ENCODE measurements at regions not wholly inside any gene's neighbourhood (a gene's known extent, or its start where the extent isn't known, plus 50 kb on each side); places are given as distances from the start of the nearest gene placed in this dataset.

DNA sequence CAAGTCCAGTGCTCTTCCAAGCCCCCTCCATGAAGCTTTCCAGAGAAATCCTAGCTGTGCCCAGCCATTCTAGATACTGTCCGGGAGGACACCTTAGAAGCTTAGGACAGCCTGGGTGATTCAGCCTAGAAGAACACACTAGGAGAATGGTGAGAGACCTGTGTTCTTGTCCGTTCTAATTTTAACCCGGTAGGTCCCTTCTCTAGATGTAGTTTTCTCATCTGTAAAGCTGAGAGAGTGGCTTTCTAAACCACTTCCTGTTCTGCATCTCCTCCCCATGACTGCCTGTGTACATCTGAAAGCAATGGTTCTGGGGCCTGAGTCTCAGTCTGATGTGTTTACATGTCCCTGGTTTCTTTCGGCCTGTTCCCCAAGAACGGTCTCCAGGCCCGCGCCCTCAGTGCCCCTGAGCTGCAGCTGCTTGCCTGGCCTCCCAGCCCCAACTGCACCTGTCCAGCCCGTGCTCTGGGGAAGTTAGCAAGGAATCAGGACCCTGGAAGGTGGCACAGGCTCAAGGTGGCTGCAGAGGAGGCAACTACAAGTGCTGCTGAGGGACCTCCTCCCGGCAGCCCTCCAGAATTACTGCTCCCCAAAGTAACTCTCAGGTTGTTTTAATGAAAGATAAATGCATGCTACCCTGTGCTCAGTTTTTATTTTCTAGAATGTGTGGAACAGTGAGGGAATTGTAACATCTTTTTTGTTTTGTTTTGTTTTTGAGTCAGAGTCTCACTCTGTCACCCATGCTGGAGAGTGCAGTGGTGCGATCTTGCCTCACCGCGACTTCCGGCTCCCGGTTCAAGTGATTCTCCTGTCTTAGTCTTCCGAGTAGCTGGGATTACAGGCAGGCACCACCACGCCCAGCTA is 105.9 kb downstream of the LBH start:
- Mint-ChIP-seq H3K9me3 (ENCODE audit: unreplicated experiment) (peaks cover 8% of the 10 kb centered on the region), H3K36me3 (ENCODE audit: low read depth, unreplicated experiment) (peaks cover 3% of the 10 kb centered on the region), H3K4me1 (ENCODE audit: low read depth, unreplicated experiment) (peaks cover 10% of the 10 kb centered on the region), H3K4me3 (ENCODE audit: unreplicated experiment) (no peak overlapping the region), H3K27ac (ENCODE audit: unreplicated experiment) (no peak overlapping the region), H3K27me3 (ENCODE audit: low read depth, unreplicated experiment) (no peaks in the 10 kb centered on the region)
- H3K4me2 ChIP-seq (ENCODE audit: low read length), result no peak overlapping the region
- no peaks in the 10 kb centered on the region for H4K20me1 ChIP-seq (ENCODE audit: insufficient read depth, low read length)
- no peak for TF ChIP-seq EZH2 (IDR thresholded peaks at IDR 0.05; ENCODE audit: insufficient read depth, low read length)
- TF ChIP-seq, protein P1, sequence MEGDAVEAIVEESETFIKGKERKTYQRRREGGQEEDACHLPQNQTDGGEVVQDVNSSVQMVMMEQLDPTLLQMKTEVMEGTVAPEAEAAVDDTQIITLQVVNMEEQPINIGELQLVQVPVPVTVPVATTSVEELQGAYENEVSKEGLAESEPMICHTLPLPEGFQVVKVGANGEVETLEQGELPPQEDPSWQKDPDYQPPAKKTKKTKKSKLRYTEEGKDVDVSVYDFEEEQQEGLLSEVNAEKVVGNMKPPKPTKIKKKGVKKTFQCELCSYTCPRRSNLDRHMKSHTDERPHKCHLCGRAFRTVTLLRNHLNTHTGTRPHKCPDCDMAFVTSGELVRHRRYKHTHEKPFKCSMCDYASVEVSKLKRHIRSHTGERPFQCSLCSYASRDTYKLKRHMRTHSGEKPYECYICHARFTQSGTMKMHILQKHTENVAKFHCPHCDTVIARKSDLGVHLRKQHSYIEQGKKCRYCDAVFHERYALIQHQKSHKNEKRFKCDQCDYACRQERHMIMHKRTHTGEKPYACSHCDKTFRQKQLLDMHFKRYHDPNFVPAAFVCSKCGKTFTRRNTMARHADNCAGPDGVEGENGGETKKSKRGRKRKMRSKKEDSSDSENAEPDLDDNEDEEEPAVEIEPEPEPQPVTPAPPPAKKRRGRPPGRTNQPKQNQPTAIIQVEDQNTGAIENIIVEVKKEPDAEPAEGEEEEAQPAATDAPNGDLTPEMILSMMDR (IDR thresholded peaks at IDR 0.05; ENCODE audit: insufficient read depth, low read depth, low read length), result no peak
- no peak overlapping the region for H3K27ac ChIP-seq (ENCODE audit: low read depth, low read length)
- H3K27me3 ChIP-seq (ENCODE audit: insufficient read depth, low read length), result no peaks in the 10 kb centered on the region
- H3K9me3 ChIP-seq (ENCODE audit: insufficient read depth, low read depth, low read length), result no peaks in the 10 kb centered on the region
- no peaks in the 10 kb centered on the region for H3K4me1 ChIP-seq (ENCODE audit: insufficient read depth, low read length)
- no peak overlapping the region for H2AFZ ChIP-seq (ENCODE audit: low read depth, low read length)
- H3K36me3 ChIP-seq (ENCODE audit: insufficient read depth, low read length), result no peaks in the 10 kb centered on the region
- FAIRE-seq (no peak), DNase-seq (ENCODE audit: low read depth) (peak; percentile 9)
- no peak overlapping the region for H3K9ac ChIP-seq (ENCODE audit: low read length)
- no peak overlapping the region for H3K4me3 ChIP-seq (ENCODE audit: insufficient read depth, low read depth, low read length)
- no peaks in the 10 kb centered on the region for H3K79me2 ChIP-seq (ENCODE audit: insufficient read depth, low read length)

DNA sequence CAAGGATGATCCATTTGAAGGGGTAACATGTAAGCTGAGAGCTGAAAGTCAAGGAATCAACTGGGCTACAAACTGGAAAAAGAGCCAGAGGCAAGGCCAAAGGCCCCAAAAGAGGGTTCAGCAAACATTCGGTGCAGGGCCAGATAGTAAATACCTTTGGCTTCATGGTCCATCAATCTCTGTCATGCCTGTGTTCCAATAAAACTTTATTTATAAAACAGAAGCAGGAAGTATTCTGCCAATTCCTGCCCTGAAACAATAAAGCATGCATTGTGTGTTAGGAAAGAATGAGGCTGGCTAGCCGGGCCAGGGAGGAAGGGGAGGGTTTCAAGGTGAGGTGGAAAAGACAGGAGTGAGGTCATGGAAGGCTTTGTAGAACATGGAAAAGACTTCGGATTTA is 107.1 kb downstream of the LBH start:
- FAIRE-seq (no peak), DNase-seq (ENCODE audit: low read depth) (no peak)
- Histone ChIP-seq H3K9me3 (ENCODE audit: insufficient read depth, low read depth, low read length) (no peaks in the 10 kb centered on the region), H2AFZ (ENCODE audit: low read depth, low read length) (no peak overlapping the region), H3K27me3 (ENCODE audit: insufficient read depth, low read length) (no peaks in the 10 kb centered on the region), H3K4me2 (ENCODE audit: low read length) (no peak overlapping the region), H3K9ac (ENCODE audit: low read length) (no peak overlapping the region), H3K36me3 (ENCODE audit: insufficient read depth, low read length) (no peaks in the 10 kb centered on the region), H4K20me1 (ENCODE audit: insufficient read depth, low read length) (no peaks in the 10 kb centered on the region), H3K4me1 (ENCODE audit: insufficient read depth, low read length) (no peaks in the 10 kb centered on the region), H3K27ac (ENCODE audit: low read depth, low read length) (no peak overlapping the region), H3K4me3 (ENCODE audit: insufficient read depth, low read depth, low read length) (no peak overlapping the region), H3K79me2 (ENCODE audit: insufficient read depth, low read length) (no peaks in the 10 kb centered on the region)
- peaks cover 18% of the 10 kb centered on the region for H3K9me3 Mint-ChIP-seq (ENCODE audit: unreplicated experiment)
- TF ChIP-seq, protein P1 (IDR thresholded peaks at IDR 0.05; ENCODE audit: insufficient read depth, low read depth, low read length), result no peak
- no peak for TF ChIP-seq EZH2 (IDR thresholded peaks at IDR 0.05; ENCODE audit: insufficient read depth, low read length)
- no peak overlapping the region for H3K27ac Mint-ChIP-seq (ENCODE audit: unreplicated experiment)
- H3K36me3 Mint-ChIP-seq (ENCODE audit: low read depth, unreplicated experiment), result peaks cover 3% of the 10 kb centered on the region
- no peak overlapping the region for H3K4me3 Mint-ChIP-seq (ENCODE audit: unreplicated experiment)
- H3K27me3 Mint-ChIP-seq (ENCODE audit: low read depth, unreplicated experiment), result no peaks in the 10 kb centered on the region
- peaks cover 6% of the 10 kb centered on the region for H3K4me1 Mint-ChIP-seq (ENCODE audit: low read depth, unreplicated experiment)

DNA sequence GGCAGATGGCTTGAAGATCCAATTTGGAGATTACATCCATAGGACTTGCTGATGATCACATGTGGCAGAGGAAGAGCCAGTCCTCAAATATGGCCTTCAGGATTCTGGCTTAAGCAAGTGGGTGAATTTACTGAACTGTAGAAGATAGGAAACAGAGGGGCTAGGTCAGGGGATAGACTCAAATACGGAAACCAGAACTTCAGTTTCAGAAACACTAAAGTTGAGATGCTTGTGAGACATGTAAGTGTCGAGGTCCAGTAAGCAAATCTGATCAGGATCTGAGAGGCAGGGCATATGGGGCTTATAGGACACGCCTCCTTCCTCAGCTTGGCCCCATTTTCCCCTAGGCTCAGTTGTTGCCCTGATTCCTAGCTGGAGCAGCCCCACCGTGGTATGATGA is 107.7 kb downstream of the LBH start:
- no peak for FAIRE-seq

More for the DNA sequence above, 107.7 kb downstream of the LBH start:
- TF ChIP-seq, protein P1 (IDR thresholded peaks at IDR 0.05; ENCODE audit: insufficient read depth, low read depth, low read length), result no peak
- no peak for TF ChIP-seq EZH2 (IDR thresholded peaks at IDR 0.05; ENCODE audit: insufficient read depth, low read length)
- Histone ChIP-seq H3K4me3 (ENCODE audit: insufficient read depth, low read depth, low read length) (no peak overlapping the region), H3K27ac (ENCODE audit: low read depth, low read length) (no peak overlapping the region), H3K9me3 (ENCODE audit: insufficient read depth, low read depth, low read length) (no peaks in the 10 kb centered on the region), H3K27me3 (ENCODE audit: insufficient read depth, low read length) (no peaks in the 10 kb centered on the region), H3K79me2 (ENCODE audit: insufficient read depth, low read length) (no peaks in the 10 kb centered on the region), H3K36me3 (ENCODE audit: insufficient read depth, low read length) (no peaks in the 10 kb centered on the region), H3K4me2 (ENCODE audit: low read length) (no peak overlapping the region), H4K20me1 (ENCODE audit: insufficient read depth, low read length) (no peaks in the 10 kb centered on the region), H3K9ac (ENCODE audit: low read length) (no peak overlapping the region), H3K4me1 (ENCODE audit: insufficient read depth, low read length) (no peaks in the 10 kb centered on the region), H2AFZ (ENCODE audit: low read depth, low read length) (no peak overlapping the region)
- Mint-ChIP-seq H3K9me3 (ENCODE audit: unreplicated experiment) (peaks cover 19% of the 10 kb centered on the region), H3K36me3 (ENCODE audit: low read depth, unreplicated experiment) (peaks cover 3% of the 10 kb centered on the region), H3K27me3 (ENCODE audit: low read depth, unreplicated experiment) (no peaks in the 10 kb centered on the region), H3K27ac (ENCODE audit: unreplicated experiment) (no peak overlapping the region), H3K4me3 (ENCODE audit: unreplicated experiment) (no peak overlapping the region), H3K4me1 (ENCODE audit: low read depth, unreplicated experiment) (peaks cover 6% of the 10 kb centered on the region)
- no peak for DNase-seq (ENCODE audit: low read depth)

Data from astrocyte (in vitro differentiated cells and primary cell).